ENCODE measurements at regions not wholly inside any gene's neighbourhood (a gene's known extent, or its start where the extent isn't known, plus 50 kb on each side); places are given as distances from the start of the nearest gene placed in this dataset.
"Not testable (repeated sequence)": the region's sequence is repeated elsewhere in the genome, so short reads cannot be mapped to it uniquely, and the experiment has no call there.

- peaks cover 4 to 14% (median 12%) of the 10 kb centered on the region in 3 donors for H3K4me1 ChIP-seq (ENCODE audit: control insufficient read depth in 3 of 3, insufficient read depth in 3 of 3, low read length in 3 of 3)
- H3K9me3 ChIP-seq (ENCODE audit: control insufficient read depth in 3 of 3, low read length in 3 of 3) = no peaks in the 10 kb centered on the region
- H3K4me3 ChIP-seq (ENCODE audit: low read length in 3 of 3) = no peak overlapping the region
- H3K27ac ChIP-seq (ENCODE audit: low read depth, low read length) = no peak overlapping the region
- no peaks in the 10 kb centered on the region for H3K27me3 ChIP-seq (ENCODE audit: control insufficient read depth in 3 of 3, insufficient read depth in 3 of 3, low read length in 3 of 3)
- H3K36me3 ChIP-seq (ENCODE audit: control insufficient read depth in 3 of 3, insufficient read depth in 3 of 3, low read length in 3 of 3) = no peaks in the 10 kb centered on the region
- H3K9ac ChIP-seq (ENCODE audit: low read depth in 1 of 3, low read length in 3 of 3) = no peak overlapping the region
Measured at GRCh38 chr9:32881948-32882347, 98.6 kb downstream of the TMEM215 start.

- Histone ChIP-seq H3K36me3 (ENCODE audit: control insufficient read depth in 3 of 3, insufficient read depth in 3 of 3, low read length in 3 of 3) (no peaks in the 10 kb centered on the region), H3K9ac (ENCODE audit: low read depth in 1 of 3, low read length in 3 of 3) (no peak overlapping the region), H3K4me3 (ENCODE audit: low read length in 3 of 3) (no peak overlapping the region), H3K4me1 (ENCODE audit: control insufficient read depth in 3 of 3, insufficient read depth in 3 of 3, low read length in 3 of 3) (peaks cover 1 to 6% (median 4%) of the 10 kb centered on the region in 3 donors), H3K9me3 (ENCODE audit: control insufficient read depth in 3 of 3, low read length in 3 of 3) (no peaks in the 10 kb centered on the region), H3K27ac (ENCODE audit: low read depth, low read length) (no peak overlapping the region), H3K27me3 (ENCODE audit: control insufficient read depth in 3 of 3, insufficient read depth in 3 of 3, low read length in 3 of 3) (no peaks in the 10 kb centered on the region)
Measured at GRCh38 chr9:32882705-32883104, 99.4 kb downstream of the TMEM215 start.

GRCh38 chr9:32884482-32884881, 101.1 kb downstream of the TMEM215 start:
- H3K27ac ChIP-seq (ENCODE audit: low read depth, low read length) = no peak overlapping the region

GRCh38 chr9:32886021-32886420, 102.7 kb downstream of the TMEM215 start:
- no peaks in the 10 kb centered on the region for H3K36me3 ChIP-seq (ENCODE audit: control insufficient read depth in 3 of 3, insufficient read depth in 3 of 3, low read length in 3 of 3)
- no peaks in the 10 kb centered on the region for H3K9me3 ChIP-seq (ENCODE audit: control insufficient read depth in 3 of 3, low read length in 3 of 3)
- H3K4me1 ChIP-seq (ENCODE audit: control insufficient read depth in 3 of 3, insufficient read depth in 3 of 3, low read length in 3 of 3) = no peaks in the 10 kb centered on the region
- H3K9ac ChIP-seq (ENCODE audit: low read depth in 1 of 3, low read length in 3 of 3) = no peak overlapping the region
- H3K27ac ChIP-seq (ENCODE audit: low read depth, low read length) = no peak overlapping the region
- no peaks in the 10 kb centered on the region for H3K27me3 ChIP-seq (ENCODE audit: control insufficient read depth in 3 of 3, insufficient read depth in 3 of 3, low read length in 3 of 3)
- H3K4me3 ChIP-seq (ENCODE audit: low read length in 3 of 3) = no peak overlapping the region

More at GRCh38 chr9:32884482-32884881, 101.1 kb downstream of the TMEM215 start:
- Histone ChIP-seq H3K36me3 (ENCODE audit: control insufficient read depth in 3 of 3, insufficient read depth in 3 of 3, low read length in 3 of 3) (no peaks in the 10 kb centered on the region), H3K4me1 (ENCODE audit: control insufficient read depth in 3 of 3, insufficient read depth in 3 of 3, low read length in 3 of 3) (no peaks in the 10 kb centered on the region), H3K27me3 (ENCODE audit: control insufficient read depth in 3 of 3, insufficient read depth in 3 of 3, low read length in 3 of 3) (no peaks in the 10 kb centered on the region), H3K9ac (ENCODE audit: low read depth in 1 of 3, low read length in 3 of 3) (no peak overlapping the region), H3K4me3 (ENCODE audit: low read length in 3 of 3) (no peak overlapping the region), H3K9me3 (ENCODE audit: control insufficient read depth in 3 of 3, low read length in 3 of 3) (no peaks in the 10 kb centered on the region)

GRCh38 chr9:32894485-32894884, 106.9 kb downstream of the APTX start:
- H3K9me3 ChIP-seq (ENCODE audit: control insufficient read depth in 3 of 3, low read length in 3 of 3) = not testable (repeated sequence)

GRCh38 chr9:32899181-32899580, 102.2 kb downstream of the APTX start:
- Histone ChIP-seq H3K4me3 (ENCODE audit: low read length in 3 of 3) (no peak overlapping the region), H3K36me3 (ENCODE audit: control insufficient read depth in 3 of 3, insufficient read depth in 3 of 3, low read length in 3 of 3) (no peaks in the 10 kb centered on the region), H3K9me3 (ENCODE audit: control insufficient read depth in 3 of 3, low read length in 3 of 3) (no peaks in the 10 kb centered on the region), H3K4me1 (ENCODE audit: control insufficient read depth in 3 of 3, insufficient read depth in 3 of 3, low read length in 3 of 3) (no peaks in the 10 kb centered on the region), H3K9ac (ENCODE audit: low read depth in 1 of 3, low read length in 3 of 3) (no peak overlapping the region), H3K27ac (ENCODE audit: low read depth, low read length) (no peak overlapping the region), H3K27me3 (ENCODE audit: control insufficient read depth in 3 of 3, insufficient read depth in 3 of 3, low read length in 3 of 3) (no peaks in the 10 kb centered on the region)

More at GRCh38 chr9:32894485-32894884, 106.9 kb downstream of the APTX start:
- H3K27me3 ChIP-seq (ENCODE audit: control insufficient read depth in 3 of 3, insufficient read depth in 3 of 3, low read length in 3 of 3); H3K9ac ChIP-seq (ENCODE audit: low read depth in 1 of 3, low read length in 3 of 3); H3K4me3 ChIP-seq (ENCODE audit: low read length in 3 of 3); H3K36me3 ChIP-seq (ENCODE audit: control insufficient read depth in 3 of 3, insufficient read depth in 3 of 3, low read length in 3 of 3); H3K27ac ChIP-seq (ENCODE audit: low read depth, low read length); H3K4me1 ChIP-seq (ENCODE audit: control insufficient read depth in 3 of 3, insufficient read depth in 3 of 3, low read length in 3 of 3): not testable (repeated sequence)

GRCh38 chr9:32899761-32900160, 101.7 kb downstream of the APTX start:
- H3K36me3 ChIP-seq (ENCODE audit: control insufficient read depth in 3 of 3, insufficient read depth in 3 of 3, low read length in 3 of 3) = no peaks in the 10 kb centered on the region
- H3K4me1 ChIP-seq (ENCODE audit: control insufficient read depth in 3 of 3, insufficient read depth in 3 of 3, low read length in 3 of 3) = no peaks in the 10 kb centered on the region
- no peaks in the 10 kb centered on the region for H3K9me3 ChIP-seq (ENCODE audit: control insufficient read depth in 3 of 3, low read length in 3 of 3)
- H3K27ac ChIP-seq (ENCODE audit: low read depth, low read length) = no peak overlapping the region
- no peaks in the 10 kb centered on the region for H3K27me3 ChIP-seq (ENCODE audit: control insufficient read depth in 3 of 3, insufficient read depth in 3 of 3, low read length in 3 of 3)
- no peak overlapping the region for H3K4me3 ChIP-seq (ENCODE audit: low read length in 3 of 3)
- H3K9ac ChIP-seq (ENCODE audit: low read depth in 1 of 3, low read length in 3 of 3) = no peak overlapping the region

GRCh38 chr9:32906213-32906612, 95.2 kb downstream of the APTX start:
- Histone ChIP-seq H3K36me3 (ENCODE audit: control insufficient read depth in 3 of 3, insufficient read depth in 3 of 3, low read length in 3 of 3) (no peaks in the 10 kb centered on the region), H3K27me3 (ENCODE audit: control insufficient read depth in 3 of 3, insufficient read depth in 3 of 3, low read length in 3 of 3) (no peaks in the 10 kb centered on the region), H3K4me3 (ENCODE audit: low read length in 3 of 3) (no peak overlapping the region), H3K27ac (ENCODE audit: low read depth, low read length) (no peak overlapping the region), H3K9ac (ENCODE audit: low read depth in 1 of 3, low read length in 3 of 3) (no peak overlapping the region), H3K4me1 (ENCODE audit: control insufficient read depth in 3 of 3, insufficient read depth in 3 of 3, low read length in 3 of 3) (no peaks in the 10 kb centered on the region), H3K9me3 (ENCODE audit: control insufficient read depth in 3 of 3, low read length in 3 of 3) (no peaks in the 10 kb centered on the region)

- Histone ChIP-seq H3K9ac (ENCODE audit: low read depth in 1 of 3, low read length in 3 of 3) (no peak overlapping the region), H3K27me3 (ENCODE audit: control insufficient read depth in 3 of 3, insufficient read depth in 3 of 3, low read length in 3 of 3) (no peaks in the 10 kb centered on the region), H3K4me1 (ENCODE audit: control insufficient read depth in 3 of 3, insufficient read depth in 3 of 3, low read length in 3 of 3) (no peaks in the 10 kb centered on the region), H3K9me3 (ENCODE audit: control insufficient read depth in 3 of 3, low read length in 3 of 3) (no peaks in the 10 kb centered on the region), H3K27ac (ENCODE audit: low read depth, low read length) (no peak overlapping the region), H3K4me3 (ENCODE audit: low read length in 3 of 3) (no peak overlapping the region), H3K36me3 (ENCODE audit: control insufficient read depth in 3 of 3, insufficient read depth in 3 of 3, low read length in 3 of 3) (no peaks in the 10 kb centered on the region)
Measured at GRCh38 chr9:32915802-32916201, 85.6 kb downstream of the APTX start.

- no peaks in the 10 kb centered on the region for H3K4me1 ChIP-seq (ENCODE audit: control insufficient read depth in 3 of 3, insufficient read depth in 3 of 3, low read length in 3 of 3)
- H3K9ac ChIP-seq (ENCODE audit: low read depth in 1 of 3, low read length in 3 of 3) = no peak overlapping the region
- no peaks in the 10 kb centered on the region for H3K36me3 ChIP-seq (ENCODE audit: control insufficient read depth in 3 of 3, insufficient read depth in 3 of 3, low read length in 3 of 3)
- H3K27ac ChIP-seq (ENCODE audit: low read depth, low read length) = no peak overlapping the region
- H3K27me3 ChIP-seq (ENCODE audit: control insufficient read depth in 3 of 3, insufficient read depth in 3 of 3, low read length in 3 of 3) = no peaks in the 10 kb centered on the region
- H3K9me3 ChIP-seq (ENCODE audit: control insufficient read depth in 3 of 3, low read length in 3 of 3) = no peaks in the 10 kb centered on the region
- no peak overlapping the region for H3K4me3 ChIP-seq (ENCODE audit: low read length in 3 of 3)
Measured at GRCh38 chr9:32918628-32919027, 82.8 kb downstream of the APTX start.
